ENCODE measurements at regions not wholly inside any gene's neighbourhood (a gene's known extent, or its start where the extent isn't known, plus 50 kb on each side); places are given as distances from the start of the nearest gene placed in this dataset.

DNA sequence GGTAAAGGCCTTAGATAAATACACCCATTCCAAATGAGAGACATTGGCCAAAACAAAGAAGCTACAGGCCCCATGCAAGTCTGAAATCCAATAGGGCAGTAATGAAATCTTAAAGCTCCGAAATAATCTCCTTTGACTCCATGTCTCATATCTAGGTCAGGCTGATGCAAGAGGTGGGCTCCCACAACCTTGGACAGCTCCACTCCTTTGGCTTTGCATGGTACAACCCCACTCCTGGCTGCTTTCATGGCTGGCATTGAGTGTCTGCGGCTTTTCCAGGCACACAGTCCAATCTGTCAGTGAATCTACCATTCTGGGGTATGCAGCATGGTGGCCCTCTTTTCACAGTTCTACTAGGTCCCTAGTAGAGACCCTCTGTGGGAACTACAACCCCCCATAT, 762.5 kb downstream of the LIG4 start:
- DNase-seq = no peak

GRCh38 chr13:107450931-107451330, 764.4 kb downstream of the LIG4 start:
- DNase-seq = no peak

GRCh38 chr13:107450431-107450830, 764.9 kb downstream of the LIG4 start:
- no peak for DNase-seq

DNA sequence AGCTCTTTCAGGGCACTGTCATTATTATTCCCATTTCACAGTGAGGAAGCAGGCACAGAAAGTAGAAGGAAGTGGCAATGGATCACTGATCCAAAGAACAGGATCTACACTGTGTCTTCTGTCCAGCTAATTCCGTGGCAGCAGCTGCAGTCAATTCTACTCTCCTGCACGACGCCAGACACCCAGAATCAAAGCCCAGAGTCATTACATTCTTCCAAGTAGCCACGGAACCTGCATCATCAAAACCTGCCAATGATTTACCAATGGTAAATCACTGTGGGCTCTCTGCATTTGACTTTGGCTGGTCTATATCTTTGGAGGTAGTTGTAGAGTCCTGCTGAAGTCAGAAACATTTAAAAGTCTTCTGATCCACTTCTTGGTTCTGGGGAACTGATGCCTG, 767.7 kb downstream of the LIG4 start:
- DNase-seq = no peak

DNA sequence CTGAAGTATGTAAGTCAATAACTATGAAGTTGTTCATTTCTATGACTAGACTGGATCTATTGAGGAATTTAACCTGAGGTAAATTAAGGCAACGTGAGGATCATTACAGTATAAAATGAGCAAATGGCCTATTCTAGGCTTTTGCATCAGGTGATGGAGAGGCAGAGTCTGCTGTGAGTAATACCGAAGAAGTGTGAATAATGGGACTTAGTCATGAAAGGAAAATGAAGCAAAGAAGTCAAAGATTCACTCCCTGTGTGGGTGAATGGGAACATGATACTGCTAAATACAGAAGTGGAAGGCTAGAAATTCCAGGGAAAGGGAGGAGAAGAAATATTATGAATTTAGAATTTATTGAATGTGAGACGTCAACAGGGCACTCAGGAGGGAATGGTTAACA, 774.1 kb downstream of the LIG4 start:
- no peak for DNase-seq

DNA sequence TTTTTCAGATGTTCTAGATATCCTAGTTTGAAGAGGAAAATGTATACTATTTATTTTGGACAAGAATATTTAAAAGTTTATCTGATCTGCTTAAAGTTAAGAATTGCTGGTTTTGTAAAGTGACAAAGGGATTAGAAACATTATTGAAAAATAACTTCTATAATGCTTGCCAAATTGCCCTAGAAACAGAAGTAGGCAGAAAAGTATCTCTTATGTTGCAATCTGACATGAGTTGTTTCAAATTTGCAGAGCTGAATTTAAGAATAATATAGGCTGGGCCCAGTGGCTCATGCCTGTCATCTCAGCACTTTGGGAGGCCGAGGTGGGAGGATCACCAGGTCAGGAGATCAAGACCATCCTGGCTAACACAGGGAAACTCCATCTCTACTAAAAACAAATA, 777.1 kb downstream of the LIG4 start:
- DNase-seq = no peak

DNA sequence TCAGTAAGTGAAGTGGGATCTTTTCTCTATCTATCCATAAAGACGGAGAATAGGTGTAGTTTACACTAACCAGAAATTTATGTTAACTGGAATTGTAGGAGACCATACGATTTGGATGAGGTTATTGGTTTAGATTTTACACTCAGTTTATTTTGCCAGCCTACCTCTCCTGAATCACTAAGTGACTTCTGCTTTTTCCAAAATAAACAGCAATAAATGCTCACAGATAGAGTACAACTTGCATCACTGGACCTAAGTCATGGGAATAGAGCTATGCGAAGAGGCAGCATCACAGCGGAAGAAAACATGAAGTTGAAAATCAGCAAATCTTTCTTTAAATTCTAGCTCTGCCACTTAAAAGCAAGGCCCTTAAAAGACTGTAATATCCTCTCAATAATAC, 781.0 kb downstream of the LIG4 start:
- DNase-seq = no peak

DNA sequence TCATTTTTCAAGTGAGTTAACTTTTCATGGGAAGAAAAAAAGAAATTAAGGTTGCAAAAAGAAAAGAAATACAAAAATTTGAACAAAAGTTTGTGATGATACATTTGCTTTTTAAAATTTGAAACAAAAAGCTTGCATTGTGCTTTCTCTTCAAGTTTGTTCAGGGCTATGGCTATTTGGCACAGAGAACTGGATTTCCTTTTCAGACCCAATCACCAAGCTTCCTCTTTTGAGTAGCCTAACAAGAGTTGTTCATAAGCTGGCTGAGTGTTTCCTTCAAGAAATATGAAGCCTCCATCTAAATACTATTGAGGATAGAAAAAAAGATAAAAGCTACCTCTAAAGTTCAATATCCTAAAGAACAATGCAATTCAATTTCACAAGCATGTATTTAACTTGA, 787.8 kb downstream of the LIG4 start:
- DNase-seq = no peak

DNA sequence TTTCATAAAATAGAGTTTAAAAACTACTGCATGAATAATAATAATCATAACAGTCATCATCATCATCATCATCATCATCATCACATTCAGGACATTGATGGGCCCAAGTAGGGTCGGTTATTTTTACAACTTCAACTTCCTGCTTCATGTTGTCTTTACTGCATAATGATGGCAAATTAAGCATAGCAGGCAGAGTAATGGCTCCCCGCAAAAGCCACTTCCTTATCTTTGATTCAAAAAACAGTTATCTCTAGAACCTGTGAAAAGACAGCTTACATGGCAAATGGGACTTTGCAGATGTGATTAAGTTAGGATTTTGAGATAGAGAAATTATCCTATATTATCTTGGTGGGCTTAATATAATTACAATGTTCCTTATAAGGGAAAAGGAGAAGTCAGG, 792.9 kb downstream of the LIG4 start:
- DNase-seq = no peak

DNA sequence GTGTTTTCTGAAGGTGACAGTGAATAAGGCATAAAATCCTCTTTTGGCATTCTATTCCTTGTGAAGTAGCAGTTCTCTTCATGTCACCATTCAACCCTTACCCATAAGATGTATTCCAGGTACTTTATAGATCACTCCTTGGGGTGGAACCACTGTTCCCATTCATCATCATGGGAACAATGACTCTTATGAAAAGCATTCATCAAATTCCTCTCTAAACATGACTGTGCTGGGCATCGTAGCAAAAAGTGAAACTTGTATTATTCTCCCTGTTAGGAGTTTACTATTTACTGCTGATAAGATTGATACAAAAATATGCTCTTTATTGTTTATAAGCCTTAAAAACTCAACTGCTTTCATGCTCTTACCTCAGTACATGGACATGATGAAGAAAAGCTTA, 793.4 kb downstream of the LIG4 start:
- no peak for DNase-seq

- no peak for DNase-seq
These were observed 794.3 kb downstream of the LIG4 start for GRCh38 chr13:107421028-107421427.

- no peak for DNase-seq
These were observed 802.3 kb downstream of the LIG4 start for GRCh38 chr13:107413005-107413404.

DNA sequence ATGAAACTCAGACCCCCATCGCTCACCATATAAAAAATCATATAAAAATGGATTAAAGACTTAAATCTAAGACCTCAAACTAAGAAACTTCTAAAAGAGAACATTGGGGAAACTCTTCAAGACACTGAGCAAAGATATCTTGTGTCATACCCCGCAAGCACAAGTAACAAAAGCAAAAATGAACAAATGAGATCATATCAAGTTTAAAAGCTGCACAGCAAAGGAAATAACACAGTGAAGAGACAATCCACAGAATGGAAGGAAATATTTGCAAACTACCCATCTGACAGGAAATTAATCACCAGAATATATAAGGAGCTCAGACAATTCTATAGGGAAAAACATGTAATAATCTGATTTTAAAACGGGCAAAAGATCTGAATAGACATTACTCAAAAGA, 808.3 kb downstream of the LIG4 start:
- DNase-seq = no peak

DNA sequence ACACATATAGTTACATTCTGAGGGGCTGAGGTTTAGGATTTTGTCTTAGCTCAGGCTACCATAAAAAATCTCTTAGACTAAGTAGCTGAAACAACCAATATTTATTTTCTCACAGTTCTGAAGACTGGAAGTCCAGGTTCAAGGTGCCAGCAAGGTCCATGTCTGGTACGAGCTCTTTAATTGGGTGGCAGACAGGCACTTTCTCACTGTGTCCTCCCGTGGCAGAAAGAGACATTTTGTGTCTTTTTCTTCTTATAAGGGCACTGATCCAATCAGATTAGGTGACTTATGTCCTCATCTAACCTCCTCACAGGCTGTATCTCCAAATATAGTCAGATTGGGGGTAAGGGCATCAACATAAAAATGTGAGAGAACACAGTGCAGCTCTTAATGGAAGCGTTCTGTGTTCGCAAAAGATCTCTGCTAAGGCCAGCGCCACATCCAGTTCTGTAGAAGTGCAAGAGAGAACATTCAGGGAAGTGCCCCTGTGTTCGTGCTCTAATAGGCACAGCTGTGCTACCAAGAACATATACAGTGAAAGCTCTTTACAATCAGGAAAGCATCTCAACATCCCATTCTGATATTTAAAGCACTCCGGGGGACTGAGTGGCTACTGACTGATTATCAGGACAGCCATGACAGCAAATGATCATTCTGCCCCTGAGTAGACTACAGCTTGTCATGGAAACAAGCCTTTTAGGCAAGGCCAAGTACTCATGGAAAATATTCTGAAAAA, 819.2 kb downstream of the LIG4 start:
- DNase-seq = no peak

DNA sequence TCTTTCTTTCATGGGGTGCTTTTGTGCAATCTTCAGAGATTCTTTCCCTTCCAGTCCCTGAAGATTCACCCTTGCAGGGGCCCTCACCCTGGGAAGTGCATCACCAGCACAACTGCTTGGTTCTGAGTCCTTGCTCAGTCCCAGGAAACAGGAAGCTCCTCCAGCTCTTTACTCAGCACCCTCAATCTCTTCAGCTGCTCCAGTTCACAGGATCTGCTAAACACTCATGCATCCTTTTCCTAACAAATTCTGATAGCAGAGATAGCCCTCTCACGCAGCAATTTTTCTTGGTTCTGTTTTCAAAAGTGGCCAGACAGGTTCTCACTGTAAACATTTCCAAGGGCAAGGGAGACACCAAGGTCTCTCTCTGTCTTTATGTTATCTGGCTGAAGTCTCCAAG, 823.1 kb downstream of the LIG4 start:
- no peak for DNase-seq

DNA sequence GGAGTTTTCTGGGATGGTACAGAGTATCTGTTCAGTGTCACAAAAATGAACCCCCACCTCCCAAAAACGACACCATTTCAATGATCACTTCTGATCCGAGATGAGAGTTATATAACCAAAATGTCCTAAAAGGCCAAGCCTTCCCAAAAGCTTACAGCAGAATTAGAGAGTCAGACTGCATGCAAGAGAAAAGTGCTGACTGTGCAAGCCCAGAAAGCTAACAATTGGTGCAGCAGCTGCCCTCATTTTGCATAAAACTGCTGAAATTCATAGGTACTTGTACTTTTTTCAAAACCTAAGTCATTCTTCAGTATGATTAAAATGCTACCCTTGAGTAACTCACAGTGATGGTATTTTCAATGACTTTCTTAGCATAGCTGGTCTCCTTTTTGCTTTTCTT, 819.6 kb upstream of the ARGLU1 start:
- no peak for DNase-seq

GRCh38 chr13:107379407-107380155, 811.6 kb upstream of the ARGLU1 start:
- no peak for DNase-seq

DNA sequence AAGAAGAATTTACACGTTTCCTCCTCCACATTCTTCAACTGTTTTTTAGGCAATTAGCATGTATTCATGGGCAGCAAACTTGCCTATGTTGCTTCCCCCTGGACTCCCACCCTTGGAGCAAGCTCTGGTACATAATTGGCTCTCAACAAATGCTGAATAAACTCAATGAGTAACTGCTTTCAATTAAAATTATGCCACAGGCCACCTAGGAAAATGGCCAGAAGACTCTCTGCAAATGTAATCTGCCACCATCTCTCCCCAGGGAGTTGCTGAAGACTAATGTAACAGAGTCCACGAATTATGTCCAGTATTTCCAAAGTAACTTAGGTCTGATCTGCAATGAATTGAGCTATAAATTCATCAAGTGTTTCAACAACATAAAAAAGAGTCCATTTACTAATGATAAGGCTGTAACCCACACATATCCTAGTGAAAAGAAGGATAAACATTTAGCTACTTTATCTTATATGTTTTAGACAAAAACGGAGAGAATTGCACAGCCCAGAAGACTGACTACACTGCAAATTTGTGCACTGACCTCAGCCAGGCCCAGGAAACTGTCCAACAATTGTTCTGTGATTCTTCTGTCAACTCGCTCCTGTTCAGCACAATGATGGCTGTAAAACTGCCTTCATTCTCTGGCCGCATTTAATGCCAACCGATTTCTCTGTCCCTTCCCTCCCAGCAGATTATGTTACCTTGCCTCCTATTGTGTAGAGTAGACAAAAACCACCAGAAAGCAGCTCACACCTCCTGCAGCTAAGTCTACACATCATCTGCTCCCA, 808.6 kb upstream of the ARGLU1 start:
- DNase-seq = peak; percentile 42

- DNase-seq = no peak
These were observed 807.9 kb upstream of the ARGLU1 start for GRCh38 chr13:107375701-107376340.

GRCh38 chr13:107374038-107374437, 806.1 kb upstream of the ARGLU1 start:
- no peak for DNase-seq

DNA sequence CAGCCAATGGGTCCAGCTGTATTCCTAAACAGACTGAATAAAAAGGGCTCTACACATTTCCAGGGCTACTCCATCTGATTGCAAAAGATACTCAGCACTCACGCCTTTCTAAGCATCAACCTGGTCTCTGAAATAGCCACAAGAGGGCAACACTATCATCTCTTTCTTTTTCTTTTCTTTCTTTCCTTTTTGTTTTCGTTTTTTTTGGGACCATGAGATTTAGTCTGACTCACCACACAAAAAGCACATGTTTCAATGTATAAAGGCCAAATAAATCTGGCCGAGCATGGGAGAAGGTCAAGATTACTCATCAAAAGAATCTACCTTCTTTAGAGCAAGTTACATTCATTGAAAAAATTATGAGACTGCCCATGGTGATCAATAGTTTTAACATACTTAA, 805.6 kb upstream of the ARGLU1 start:
- DNase-seq = peak; percentile 65

DNA sequence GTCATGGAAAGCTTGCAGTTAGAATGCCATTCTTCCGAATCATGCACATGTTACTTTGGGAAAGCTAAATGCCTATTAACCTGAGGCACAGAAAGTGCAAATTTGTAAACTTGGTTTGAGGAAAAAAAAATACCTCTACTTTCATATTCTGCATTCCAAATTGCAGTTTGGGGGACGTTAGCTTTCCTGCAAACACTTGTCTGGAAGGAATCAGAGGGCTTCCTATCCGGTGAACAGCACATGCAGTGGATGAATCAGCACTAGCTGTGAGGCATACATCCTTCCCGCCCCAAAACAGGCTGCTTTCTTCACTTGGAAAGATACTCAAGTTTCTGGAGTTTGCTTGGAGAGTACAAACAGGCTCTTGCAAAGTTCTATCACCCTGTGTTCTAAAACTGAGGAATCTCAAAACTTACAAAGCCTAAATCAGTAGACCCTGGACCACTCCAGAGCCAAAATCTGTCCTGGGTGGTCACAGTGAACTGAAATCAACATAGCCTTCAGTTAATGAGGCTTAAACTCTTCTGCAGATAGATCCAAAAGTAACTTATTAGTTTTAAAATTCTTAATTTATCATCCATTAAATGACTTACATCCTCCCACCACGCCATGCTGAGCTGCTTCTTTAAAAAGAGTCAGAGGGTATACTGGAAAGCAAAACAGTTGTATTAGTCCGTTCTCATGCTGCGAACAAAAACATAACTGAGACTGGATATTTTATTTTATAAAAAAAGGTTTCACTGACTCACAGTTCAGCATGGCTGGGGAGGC, 802.3 kb upstream of the ARGLU1 start:
- no peak for DNase-seq

DNA sequence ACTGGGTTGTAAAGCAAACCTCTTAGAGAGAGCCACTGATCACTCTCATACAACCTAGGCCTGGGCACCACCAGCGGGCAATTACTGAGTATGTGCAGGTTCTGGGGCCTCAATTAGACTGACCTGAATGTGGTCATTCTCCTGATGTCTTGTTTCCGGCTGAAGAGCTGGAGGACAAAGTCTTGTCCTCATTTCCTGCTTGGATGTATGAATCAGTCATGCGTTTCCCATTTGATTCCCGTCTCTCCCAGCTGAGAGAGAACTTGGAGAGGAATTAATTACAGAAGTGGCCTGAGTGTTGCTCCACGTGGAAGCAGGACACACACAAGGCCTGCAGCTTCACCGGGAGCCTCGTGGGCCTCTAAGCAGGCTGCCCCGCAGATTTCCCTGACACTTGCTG, 799.3 kb upstream of the ARGLU1 start:
- DNase-seq = no peak
